Heart left ventricle (tissue), 13 donors: ENCODE measurements at regions not wholly inside any gene's neighbourhood (a gene's known extent, or its start where the extent isn't known, plus 50 kb on each side); places are given as distances from the start of the nearest gene placed in this dataset.

Source experiments
- POLR2A ChIP-seq, 2 donors: fragments of 450-650 bp; IDR thresholded peaks; one replicate each; pipeline ENCODE4 v1.6.1; 2017; ENCODE audit warnings: antibody characterized with exemption in 2 of 2, mild to moderate bottlenecking in 2 of 2, moderate library complexity in 2 of 2
- TF ChIP-seq, protein P1 (sequence below), 12 donors: fragments of 200-600 bp; sonication (generic) in 4 of 12; IDR thresholded peaks; one replicate each; pipeline versions ENCODE4 v1.5.0 to v1.8.0; 2018 to 2022; ENCODE audit warnings: antibody characterized with exemption in 12 of 12, mild to moderate bottlenecking in 5 of 12
- donor health status: ischemic (EF 13 %, LVEDD 7.1; RV severe dilation, severe dysfunction).
- donor health status: DM: no; HTN: yes; CAD: no.
- donor health status: DM: no; HTN: no; CAD: no.
- donor health status: ischemic (EF 25% LVEDD 6.9; RV normal size, moderate dysfunction).
- donor health status: ischemic (EF 25% LVEDD 5.7; RV mildly dilated, moderate dysfunction).
- donor health status: ischemic (EF 35%, LVEDD 5.7; RV mildly dilated, moderate dysfunction).
- donor health status: nonischemic (EF 11% LVEDD 7.7; RV severe dilation, severe dysfunction).
- donor health status: DM: yes; HTN: yes; CAD: no.
- donor health status: PGD.
- donor health status: ischemic (EF 29% LVEDD 5.4; RV normal size, mild dysfunction).
- donor health status: nonischemic (EF 23%, LVEDD 6.1; RV moderate dilation, normal function).

DNA sequence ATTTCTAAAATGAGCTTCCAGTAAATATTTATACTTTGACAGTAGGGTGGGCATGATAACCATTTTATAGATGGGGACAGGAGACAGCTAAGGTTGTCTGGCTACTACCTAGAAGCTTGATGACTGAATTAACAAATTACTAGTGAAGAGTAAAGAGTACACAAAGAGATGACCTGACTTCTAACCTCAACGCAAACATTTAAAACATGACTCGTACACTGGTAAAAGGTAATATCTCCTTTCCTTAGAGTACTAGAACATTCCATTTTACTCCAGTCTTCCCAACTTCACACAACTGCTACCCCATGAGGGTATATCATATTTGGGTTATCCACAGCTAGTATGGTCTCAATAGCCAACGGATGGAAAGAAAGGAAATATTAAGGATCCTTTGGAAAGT is 258.9 kb downstream of the FOXO1 start:
- TF ChIP-seq, protein P1, sequence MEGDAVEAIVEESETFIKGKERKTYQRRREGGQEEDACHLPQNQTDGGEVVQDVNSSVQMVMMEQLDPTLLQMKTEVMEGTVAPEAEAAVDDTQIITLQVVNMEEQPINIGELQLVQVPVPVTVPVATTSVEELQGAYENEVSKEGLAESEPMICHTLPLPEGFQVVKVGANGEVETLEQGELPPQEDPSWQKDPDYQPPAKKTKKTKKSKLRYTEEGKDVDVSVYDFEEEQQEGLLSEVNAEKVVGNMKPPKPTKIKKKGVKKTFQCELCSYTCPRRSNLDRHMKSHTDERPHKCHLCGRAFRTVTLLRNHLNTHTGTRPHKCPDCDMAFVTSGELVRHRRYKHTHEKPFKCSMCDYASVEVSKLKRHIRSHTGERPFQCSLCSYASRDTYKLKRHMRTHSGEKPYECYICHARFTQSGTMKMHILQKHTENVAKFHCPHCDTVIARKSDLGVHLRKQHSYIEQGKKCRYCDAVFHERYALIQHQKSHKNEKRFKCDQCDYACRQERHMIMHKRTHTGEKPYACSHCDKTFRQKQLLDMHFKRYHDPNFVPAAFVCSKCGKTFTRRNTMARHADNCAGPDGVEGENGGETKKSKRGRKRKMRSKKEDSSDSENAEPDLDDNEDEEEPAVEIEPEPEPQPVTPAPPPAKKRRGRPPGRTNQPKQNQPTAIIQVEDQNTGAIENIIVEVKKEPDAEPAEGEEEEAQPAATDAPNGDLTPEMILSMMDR (IDR thresholded peaks at IDR 0.05), result no peak
- TF ChIP-seq POLR2A (IDR thresholded peaks at IDR 0.05), result no peak
